ENCODE measurements at regions not wholly inside any gene's neighbourhood (a gene's known extent, or its start where the extent isn't known, plus 50 kb on each side); places are given as distances from the start of the nearest gene placed in this dataset.

DNA sequence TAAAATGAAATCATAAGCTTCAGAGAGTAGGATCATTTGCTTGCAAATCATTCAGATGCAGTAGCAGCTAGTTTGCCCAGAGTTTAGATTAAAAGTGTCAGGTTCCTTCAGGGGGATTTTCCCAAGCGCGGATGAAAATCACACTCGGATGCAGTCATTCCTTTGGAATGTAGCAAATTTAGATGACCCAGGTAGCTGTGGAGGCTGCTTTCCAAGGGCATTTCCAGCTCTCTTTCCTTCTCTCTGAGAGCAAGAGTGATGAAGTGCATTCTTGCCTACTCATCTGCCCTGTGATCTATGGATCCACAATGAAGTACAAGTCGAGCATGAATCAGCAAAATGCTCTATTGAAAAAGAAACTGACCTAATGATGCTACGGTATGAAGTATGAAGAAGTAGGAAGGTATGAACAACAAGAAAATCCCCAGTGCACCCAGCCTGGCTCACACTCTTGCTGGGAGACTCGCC is 200.2 kb downstream of the PLK2 start:
- Histone ChIP-seq H4K20me1 (ENCODE audit: insufficient read depth) (no peaks in the 10 kb centered on the region), H3K4me2 (peak overlapping the region; percentile 62), H2AFZ (ENCODE audit: low read depth) (peak overlapping the region; percentile 49), H3K79me2 (ENCODE audit: insufficient read depth) (no peaks in the 10 kb centered on the region), H3K27ac (ENCODE audit: low read depth in 2 of 2, low read length in 1 of 2) (peak overlapping the region; percentile 43 to 68; a peak in 3 of 4 replicates), H3F3A (replicated peaks; ENCODE audit: insufficient read depth) (peaks cover 15% of the 10 kb centered on the region), H3K27me3 (ENCODE audit: insufficient read depth) (no peaks in the 10 kb centered on the region), H3K9ac (peak overlapping the region; percentile 56), H3K36me3 (replicated peaks in 1 of 2; ENCODE audit: control insufficient read depth in 1 of 2, insufficient read depth in 2 of 2, low read length in 1 of 2) (no peaks in the 10 kb centered on the region), H3K9me2 (no peaks in the 10 kb centered on the region), H3K4me3 (ENCODE audit: low read depth in 2 of 2, low read length in 1 of 2) (peak overlapping the region; percentile 12 to 49; a peak in 3 of 4 replicates), H3K4me1 (ENCODE audit: control insufficient read depth in 1 of 2, insufficient read depth in 2 of 2, low read depth in 1 of 2, low read length in 1 of 2) (peaks cover 0 to 30% of the 10 kb centered on the region in 2 experiments; a peak in 3 of 4 replicates), H3K9me3 (no peaks in the 10 kb centered on the region)
- ChIA-PET CTCF (interaction anchor here (0.7 to 1.2 kb wide), 2 partner anchors 10 to 13 kb away, joined by 3 read pairs; no protein-coding TSS in a partner anchor), POLR2A (no interaction called here)
- DNase-seq: no peak
- 14% methylated on average over 6 of the region's 6 CpGs for WGBS (ENCODE audit: low lambda C conversion rate)
- TF ChIP-seq NFIC (IDR thresholded peaks at IDR 0.05; ENCODE audit: borderline replicate concordance): peak; percentile 48; the same call in 1 of the 2 replicates
- no peak for TF ChIP-seq SIN3A (IDR thresholded peaks at IDR 0.05; ENCODE audit: borderline replicate concordance, low read depth, low read length)
- TF ChIP-seq FOSL2 (IDR thresholded peaks at IDR 0.05; ENCODE audit: borderline replicate concordance, low read depth): peak; percentile 70; the same call in 1 of the 2 replicates
- no peak; the same call in 1 of the 2 replicates for TF ChIP-seq MEF2A (IDR thresholded peaks at IDR 0.05; ENCODE audit: borderline replicate concordance, low read depth)
- no peak for TF ChIP-seq RCOR1 (IDR thresholded peaks at IDR 0.05; ENCODE audit: low read length)
- no peak for TF ChIP-seq MXI1 (IDR thresholded peaks at IDR 0.05; ENCODE audit: low read depth, low read length)
- no peak for TF ChIP-seq YY1 (IDR thresholded peaks at IDR 0.05; ENCODE audit: low read depth)
- no peak for TF ChIP-seq POLR2AphosphoS5 (IDR thresholded peaks at IDR 0.05; ENCODE audit: low read depth, low read length)
- TF ChIP-seq CHD2 (IDR thresholded peaks at IDR 0.05; ENCODE audit: low read length, partially characterized antibody): no peak
- TF ChIP-seq RXRA (IDR thresholded peaks at IDR 0.05; ENCODE audit: borderline replicate concordance, low read depth): peak; percentile 80; the same call in 1 of the 2 replicates
- TF ChIP-seq, protein P1, sequence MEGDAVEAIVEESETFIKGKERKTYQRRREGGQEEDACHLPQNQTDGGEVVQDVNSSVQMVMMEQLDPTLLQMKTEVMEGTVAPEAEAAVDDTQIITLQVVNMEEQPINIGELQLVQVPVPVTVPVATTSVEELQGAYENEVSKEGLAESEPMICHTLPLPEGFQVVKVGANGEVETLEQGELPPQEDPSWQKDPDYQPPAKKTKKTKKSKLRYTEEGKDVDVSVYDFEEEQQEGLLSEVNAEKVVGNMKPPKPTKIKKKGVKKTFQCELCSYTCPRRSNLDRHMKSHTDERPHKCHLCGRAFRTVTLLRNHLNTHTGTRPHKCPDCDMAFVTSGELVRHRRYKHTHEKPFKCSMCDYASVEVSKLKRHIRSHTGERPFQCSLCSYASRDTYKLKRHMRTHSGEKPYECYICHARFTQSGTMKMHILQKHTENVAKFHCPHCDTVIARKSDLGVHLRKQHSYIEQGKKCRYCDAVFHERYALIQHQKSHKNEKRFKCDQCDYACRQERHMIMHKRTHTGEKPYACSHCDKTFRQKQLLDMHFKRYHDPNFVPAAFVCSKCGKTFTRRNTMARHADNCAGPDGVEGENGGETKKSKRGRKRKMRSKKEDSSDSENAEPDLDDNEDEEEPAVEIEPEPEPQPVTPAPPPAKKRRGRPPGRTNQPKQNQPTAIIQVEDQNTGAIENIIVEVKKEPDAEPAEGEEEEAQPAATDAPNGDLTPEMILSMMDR (IDR thresholded peaks at IDR 0.05): no peak
- TF ChIP-seq, protein P2, sequence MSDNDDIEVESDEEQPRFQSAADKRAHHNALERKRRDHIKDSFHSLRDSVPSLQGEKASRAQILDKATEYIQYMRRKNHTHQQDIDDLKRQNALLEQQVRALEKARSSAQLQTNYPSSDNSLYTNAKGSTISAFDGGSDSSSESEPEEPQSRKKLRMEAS (IDR thresholded peaks at IDR 0.05; ENCODE audit: low read depth): peak; percentile 43; the same call in 1 of the 2 replicates
- TF ChIP-seq, protein P3, sequence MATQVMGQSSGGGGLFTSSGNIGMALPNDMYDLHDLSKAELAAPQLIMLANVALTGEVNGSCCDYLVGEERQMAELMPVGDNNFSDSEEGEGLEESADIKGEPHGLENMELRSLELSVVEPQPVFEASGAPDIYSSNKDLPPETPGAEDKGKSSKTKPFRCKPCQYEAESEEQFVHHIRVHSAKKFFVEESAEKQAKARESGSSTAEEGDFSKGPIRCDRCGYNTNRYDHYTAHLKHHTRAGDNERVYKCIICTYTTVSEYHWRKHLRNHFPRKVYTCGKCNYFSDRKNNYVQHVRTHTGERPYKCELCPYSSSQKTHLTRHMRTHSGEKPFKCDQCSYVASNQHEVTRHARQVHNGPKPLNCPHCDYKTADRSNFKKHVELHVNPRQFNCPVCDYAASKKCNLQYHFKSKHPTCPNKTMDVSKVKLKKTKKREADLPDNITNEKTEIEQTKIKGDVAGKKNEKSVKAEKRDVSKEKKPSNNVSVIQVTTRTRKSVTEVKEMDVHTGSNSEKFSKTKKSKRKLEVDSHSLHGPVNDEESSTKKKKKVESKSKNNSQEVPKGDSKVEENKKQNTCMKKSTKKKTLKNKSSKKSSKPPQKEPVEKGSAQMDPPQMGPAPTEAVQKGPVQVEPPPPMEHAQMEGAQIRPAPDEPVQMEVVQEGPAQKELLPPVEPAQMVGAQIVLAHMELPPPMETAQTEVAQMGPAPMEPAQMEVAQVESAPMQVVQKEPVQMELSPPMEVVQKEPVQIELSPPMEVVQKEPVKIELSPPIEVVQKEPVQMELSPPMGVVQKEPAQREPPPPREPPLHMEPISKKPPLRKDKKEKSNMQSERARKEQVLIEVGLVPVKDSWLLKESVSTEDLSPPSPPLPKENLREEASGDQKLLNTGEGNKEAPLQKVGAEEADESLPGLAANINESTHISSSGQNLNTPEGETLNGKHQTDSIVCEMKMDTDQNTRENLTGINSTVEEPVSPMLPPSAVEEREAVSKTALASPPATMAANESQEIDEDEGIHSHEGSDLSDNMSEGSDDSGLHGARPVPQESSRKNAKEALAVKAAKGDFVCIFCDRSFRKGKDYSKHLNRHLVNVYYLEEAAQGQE (IDR thresholded peaks at IDR 0.05; ENCODE audit: low read depth, low read length): no peak
- TF ChIP-seq, protein P4, sequence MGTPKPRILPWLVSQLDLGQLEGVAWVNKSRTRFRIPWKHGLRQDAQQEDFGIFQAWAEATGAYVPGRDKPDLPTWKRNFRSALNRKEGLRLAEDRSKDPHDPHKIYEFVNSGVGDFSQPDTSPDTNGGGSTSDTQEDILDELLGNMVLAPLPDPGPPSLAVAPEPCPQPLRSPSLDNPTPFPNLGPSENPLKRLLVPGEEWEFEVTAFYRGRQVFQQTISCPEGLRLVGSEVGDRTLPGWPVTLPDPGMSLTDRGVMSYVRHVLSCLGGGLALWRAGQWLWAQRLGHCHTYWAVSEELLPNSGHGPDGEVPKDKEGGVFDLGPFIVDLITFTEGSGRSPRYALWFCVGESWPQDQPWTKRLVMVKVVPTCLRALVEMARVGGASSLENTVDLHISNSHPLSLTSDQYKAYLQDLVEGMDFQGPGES (IDR thresholded peaks at IDR 0.05; ENCODE audit: low read depth, low read length): no peak
- TF ChIP-seq, protein P5, sequence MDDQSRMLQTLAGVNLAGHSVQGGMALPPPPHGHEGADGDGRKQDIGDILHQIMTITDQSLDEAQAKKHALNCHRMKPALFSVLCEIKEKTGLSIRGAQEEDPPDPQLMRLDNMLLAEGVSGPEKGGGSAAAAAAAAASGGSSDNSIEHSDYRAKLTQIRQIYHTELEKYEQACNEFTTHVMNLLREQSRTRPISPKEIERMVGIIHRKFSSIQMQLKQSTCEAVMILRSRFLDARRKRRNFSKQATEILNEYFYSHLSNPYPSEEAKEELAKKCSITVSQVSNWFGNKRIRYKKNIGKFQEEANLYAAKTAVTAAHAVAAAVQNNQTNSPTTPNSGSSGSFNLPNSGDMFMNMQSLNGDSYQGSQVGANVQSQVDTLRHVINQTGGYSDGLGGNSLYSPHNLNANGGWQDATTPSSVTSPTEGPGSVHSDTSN (IDR thresholded peaks at IDR 0.05): peak; percentile 83
- TF ChIP-seq SMC3 (IDR thresholded peaks at IDR 0.05; ENCODE audit: low read depth, low read length): peak; percentile 3; the same call in 1 of the 2 replicates
- TF ChIP-seq, protein P6, sequence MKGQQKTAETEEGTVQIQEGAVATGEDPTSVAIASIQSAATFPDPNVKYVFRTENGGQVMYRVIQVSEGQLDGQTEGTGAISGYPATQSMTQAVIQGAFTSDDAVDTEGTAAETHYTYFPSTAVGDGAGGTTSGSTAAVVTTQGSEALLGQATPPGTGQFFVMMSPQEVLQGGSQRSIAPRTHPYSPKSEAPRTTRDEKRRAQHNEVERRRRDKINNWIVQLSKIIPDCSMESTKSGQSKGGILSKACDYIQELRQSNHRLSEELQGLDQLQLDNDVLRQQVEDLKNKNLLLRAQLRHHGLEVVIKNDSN (IDR thresholded peaks at IDR 0.05; ENCODE audit: borderline replicate concordance, low read depth): no peak
- peak; percentile 68 for TF ChIP-seq JUND (IDR thresholded peaks at IDR 0.05)
- TF ChIP-seq EP300 (IDR thresholded peaks at IDR 0.05; ENCODE audit: borderline replicate concordance in 1 of 2, low read depth in 1 of 2, low read length in 1 of 2): peak in 1 of 2 experiments; percentile 81; a peak in 2 of 4 replicates
- TF ChIP-seq RAD21 (IDR thresholded peaks at IDR 0.05; ENCODE audit: low read length): no peak
- TF ChIP-seq TEAD4 (IDR thresholded peaks at IDR 0.05; ENCODE audit: borderline replicate concordance, insufficient read depth): peak; percentile 78; the same call in 1 of the 2 replicates
- TF ChIP-seq FOXM1 (IDR thresholded peaks at IDR 0.05; ENCODE audit: low read depth): no peak
- TF ChIP-seq GABPA (IDR thresholded peaks at IDR 0.05; ENCODE audit: low read depth): no peak
- no peak for TF ChIP-seq EZH2phosphoT487 (IDR thresholded peaks at IDR 0.05; ENCODE audit: borderline replicate concordance, low read depth)
